SU-DHL-6 (cell line): ENCODE measurements at regions not wholly inside any gene's neighbourhood (a gene's known extent, or its start where the extent isn't known, plus 50 kb on each side); places are given as distances from the start of the nearest gene placed in this dataset.

Experiments
- EZH2phosphoT487 ChIP-seq: fragments of 200-600 bp; sonication (generic), shearing (Covaris generic); conservative IDR thresholded peaks from 2 replicates; pipeline ENCODE4 v1.6.1; 2018; ENCODE audit warnings: mild to moderate bottlenecking, antibody characterized with exemption, low read length, moderate library complexity, mixed read lengths
- TF ChIP-seq, protein P1 (sequence below): fragments of 200-600 bp; sonication (generic); IDR thresholded peaks from one replicate; pipeline ENCODE4 v1.5.1; 2017; ENCODE audit warnings: antibody characterized with exemption, mild to moderate bottlenecking, low read length, moderate library complexity; ENCODE audit not compliant: insufficient read depth, poor library complexity, severe bottlenecking

DNA sequence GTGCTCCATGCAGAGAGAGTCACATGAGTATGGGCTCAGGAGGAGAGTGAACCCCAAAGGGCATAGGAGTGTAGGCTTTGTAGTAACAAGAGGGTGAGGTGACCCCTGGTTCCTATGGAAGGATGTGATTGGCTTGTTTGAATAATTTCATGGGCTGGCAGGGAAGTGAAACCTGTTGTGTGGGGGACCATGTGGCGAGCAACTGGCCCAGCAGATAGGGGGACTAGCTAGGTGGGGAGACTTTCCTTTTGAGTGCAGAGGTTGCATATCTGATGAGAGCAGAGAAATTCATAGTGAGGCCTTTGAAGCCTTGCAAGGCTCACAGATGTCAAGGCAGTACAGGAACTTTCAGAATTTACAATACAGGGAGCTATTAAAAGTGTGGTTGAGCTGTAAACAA lies 247.9 kb upstream of the SLC35B3 start:
- TF ChIP-seq, protein P1, sequence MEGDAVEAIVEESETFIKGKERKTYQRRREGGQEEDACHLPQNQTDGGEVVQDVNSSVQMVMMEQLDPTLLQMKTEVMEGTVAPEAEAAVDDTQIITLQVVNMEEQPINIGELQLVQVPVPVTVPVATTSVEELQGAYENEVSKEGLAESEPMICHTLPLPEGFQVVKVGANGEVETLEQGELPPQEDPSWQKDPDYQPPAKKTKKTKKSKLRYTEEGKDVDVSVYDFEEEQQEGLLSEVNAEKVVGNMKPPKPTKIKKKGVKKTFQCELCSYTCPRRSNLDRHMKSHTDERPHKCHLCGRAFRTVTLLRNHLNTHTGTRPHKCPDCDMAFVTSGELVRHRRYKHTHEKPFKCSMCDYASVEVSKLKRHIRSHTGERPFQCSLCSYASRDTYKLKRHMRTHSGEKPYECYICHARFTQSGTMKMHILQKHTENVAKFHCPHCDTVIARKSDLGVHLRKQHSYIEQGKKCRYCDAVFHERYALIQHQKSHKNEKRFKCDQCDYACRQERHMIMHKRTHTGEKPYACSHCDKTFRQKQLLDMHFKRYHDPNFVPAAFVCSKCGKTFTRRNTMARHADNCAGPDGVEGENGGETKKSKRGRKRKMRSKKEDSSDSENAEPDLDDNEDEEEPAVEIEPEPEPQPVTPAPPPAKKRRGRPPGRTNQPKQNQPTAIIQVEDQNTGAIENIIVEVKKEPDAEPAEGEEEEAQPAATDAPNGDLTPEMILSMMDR: no peak
- no peak for TF ChIP-seq EZH2phosphoT487
